NCI-H2171 treated with DMSO at 0.1 percent for 48 hours (cell line): ENCODE measurements at regions not wholly inside any gene's neighbourhood (a gene's known extent, or its start where the extent isn't known, plus 50 kb on each side); places are given as distances from the start of the nearest gene placed in this dataset.
"Not testable (repeated sequence)": the region's sequence is repeated elsewhere in the genome, so short reads cannot be mapped to it uniquely, and the experiment has no call there.

Experiments used
- DNase-seq: peaks from one replicate; lab custom pipeline; 2025; lab: John Stamatoyannopoulos, UW

- no peak for DNase-seq
These were observed 115.2 kb upstream of the PLCL2 start for GRCh38 chr3:16769525-16769924.

GRCh38 chr3:16770021-16770420 is 114.7 kb upstream of the PLCL2 start:
- DNase-seq, result no peak

- DNase-seq, result no peak
These were observed 114.0 kb upstream of the PLCL2 start for GRCh38 chr3:16770792-16771191.

- DNase-seq, result not testable (repeated sequence)
These were observed 111.2 kb upstream of the PLCL2 start for GRCh38 chr3:16773594-16773993.

- not testable (repeated sequence) for DNase-seq
These were observed 110.2 kb upstream of the PLCL2 start for GRCh38 chr3:16774536-16774935.

- no peak for DNase-seq
These were observed 99.8 kb upstream of the PLCL2 start for GRCh38 chr3:16784973-16785372.

- DNase-seq, result no peak
These were observed 99.3 kb upstream of the PLCL2 start for GRCh38 chr3:16785465-16785864.

- no peak for DNase-seq
These were observed 96.2 kb upstream of the PLCL2 start for GRCh38 chr3:16788440-16789056.

- no peak for DNase-seq
These were observed 95.2 kb upstream of the PLCL2 start for GRCh38 chr3:16789344-16790120.

GRCh38 chr3:16790432-16791400 is 94.0 kb upstream of the PLCL2 start:
- no peak for DNase-seq

- no peak for DNase-seq
These were observed 91.4 kb upstream of the PLCL2 start for GRCh38 chr3:16793321-16793720.

- no peak for DNase-seq
These were observed 90.5 kb upstream of the PLCL2 start for GRCh38 chr3:16794257-16794656.

GRCh38 chr3:16795581-16795980 is 89.2 kb upstream of the PLCL2 start:
- peak; percentile 22 for DNase-seq

GRCh38 chr3:16797831-16798230 is 86.9 kb upstream of the PLCL2 start:
- no peak for DNase-seq

GRCh38 chr3:16798738-16799137 is 86.0 kb upstream of the PLCL2 start:
- no peak for DNase-seq

- DNase-seq, result no peak
These were observed 84.4 kb upstream of the PLCL2 start for GRCh38 chr3:16800361-16800760.

GRCh38 chr3:16801223-16801622 is 83.5 kb upstream of the PLCL2 start:
- no peak for DNase-seq

GRCh38 chr3:16801698-16802097 is 83.1 kb upstream of the PLCL2 start:
- DNase-seq, result peak; percentile 91

- DNase-seq, result peak; percentile 27
These were observed 82.4 kb upstream of the PLCL2 start for GRCh38 chr3:16802389-16802788.

GRCh38 chr3:16803019-16803418 is 81.7 kb upstream of the PLCL2 start:
- DNase-seq, result peak; percentile 82

- no peak for DNase-seq
These were observed 77.4 kb upstream of the PLCL2 start for GRCh38 chr3:16807391-16807790.

- peak; percentile 3 for DNase-seq
These were observed 76.2 kb upstream of the PLCL2 start for GRCh38 chr3:16808393-16809107.
